ENCODE measurements at regions not wholly inside any gene's neighbourhood (a gene's known extent, or its start where the extent isn't known, plus 50 kb on each side); places are given as distances from the start of the nearest gene placed in this dataset.

GRCh38 chr11:38246451-38246850 is 1648.4 kb upstream of the RAG2 start:
- DNase-seq: no peak

- DNase-seq: no peak
These were observed 1628.6 kb upstream of the RAG2 start for GRCh38 chr11:38226684-38227083.

GRCh38 chr11:38221295-38221694 is 1623.3 kb upstream of the RAG2 start:
- DNase-seq: no peak

- no peak for DNase-seq
These were observed 1621.6 kb upstream of the RAG2 start for GRCh38 chr11:38219636-38220035.

- no peak for DNase-seq
These were observed 1610.9 kb upstream of the RAG2 start for GRCh38 chr11:38208951-38209350.

- DNase-seq: no peak
These were observed 1608.6 kb upstream of the RAG2 start for GRCh38 chr11:38206663-38207062.

- no peak for DNase-seq
These were observed 1593.1 kb upstream of the RAG2 start for GRCh38 chr11:38191101-38191500.

GRCh38 chr11:38182126-38182866 is 1584.3 kb upstream of the RAG2 start:
- DNase-seq: no peak

- DNase-seq: no peak
These were observed 1578.8 kb upstream of the RAG2 start for GRCh38 chr11:38176686-38177322.

GRCh38 chr11:38173676-38174075 is 1575.6 kb upstream of the RAG2 start:
- no peak for DNase-seq

GRCh38 chr11:38169286-38169685 is 1571.2 kb upstream of the RAG2 start:
- no peak for DNase-seq

- no peak for DNase-seq
These were observed 1565.5 kb upstream of the RAG2 start for GRCh38 chr11:38163526-38163925.

GRCh38 chr11:38160433-38160832 is 1562.4 kb upstream of the RAG2 start:
- DNase-seq: no peak

- no peak for DNase-seq
These were observed 1561.0 kb upstream of the RAG2 start for GRCh38 chr11:38159038-38159437.

- no peak for DNase-seq
These were observed 1558.6 kb upstream of the RAG2 start for GRCh38 chr11:38156495-38157146.

GRCh38 chr11:38155856-38156255 is 1557.8 kb upstream of the RAG2 start:
- no peak for DNase-seq

GRCh38 chr11:38153985-38154384 is 1555.9 kb upstream of the RAG2 start:
- no peak for DNase-seq

- no peak for DNase-seq
These were observed 1545.8 kb upstream of the RAG2 start for GRCh38 chr11:38143852-38144251.

GRCh38 chr11:38138972-38139371 is 1540.9 kb upstream of the RAG2 start:
- DNase-seq: no peak

- no peak for DNase-seq
These were observed 1538.9 kb upstream of the RAG2 start for GRCh38 chr11:38136887-38137286.

GRCh38 chr11:38131535-38131934 is 1533.5 kb upstream of the RAG2 start:
- DNase-seq: no peak

GRCh38 chr11:38130976-38131375 is 1532.9 kb upstream of the RAG2 start:
- DNase-seq: no peak

GRCh38 chr11:38130514-38130913 is 1532.5 kb upstream of the RAG2 start:
- no peak for DNase-seq

- no peak for DNase-seq
These were observed 1525.6 kb upstream of the RAG2 start for GRCh38 chr11:38123673-38124072.
